AML-193 (cell line): ENCODE measurements at regions not wholly inside any gene's neighbourhood (a gene's known extent, or its start where the extent isn't known, plus 50 kb on each side); places are given as distances from the start of the nearest gene placed in this dataset.
"Not testable (repeated sequence)": the region's sequence is repeated elsewhere in the genome, so short reads cannot be mapped to it uniquely, and the experiment has no call there.

Experiments used
- DNase-seq, 2 experiments: peaks; one replicate each; lab custom pipeline; 2025; lab: John Stamatoyannopoulos, UW

- DNase-seq = not testable (repeated sequence)
Observed at GRCh38 chr13:55053891-55054550, 2025.4 kb downstream of the OLFM4 start.

DNA sequence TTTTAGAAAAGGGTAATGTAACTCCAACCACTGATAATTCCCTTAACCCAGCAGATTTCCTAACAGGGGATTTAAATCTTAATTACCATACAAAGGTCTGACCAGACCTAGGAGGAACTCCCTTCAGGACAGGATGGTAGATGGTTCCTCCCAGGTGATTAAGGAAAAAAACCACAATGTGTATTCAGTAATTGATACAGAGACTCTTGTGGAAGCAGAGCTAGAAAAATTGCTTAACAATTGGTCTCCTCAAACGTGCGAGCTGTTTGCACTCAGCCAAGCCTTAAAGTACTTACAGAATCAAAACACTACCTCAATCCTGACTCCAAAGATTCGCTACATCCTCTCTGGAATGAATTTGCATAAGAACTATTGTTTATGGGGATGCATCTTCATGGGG lies 2027.1 kb downstream of the OLFM4 start:
- DNase-seq = not testable (repeated sequence)

GRCh38 chr13:55062662-55063061 lies 2034.0 kb downstream of the OLFM4 start:
- no peak for DNase-seq

- no peak for DNase-seq
Observed at GRCh38 chr13:55067946-55068345, 2039.3 kb downstream of the OLFM4 start.

DNA sequence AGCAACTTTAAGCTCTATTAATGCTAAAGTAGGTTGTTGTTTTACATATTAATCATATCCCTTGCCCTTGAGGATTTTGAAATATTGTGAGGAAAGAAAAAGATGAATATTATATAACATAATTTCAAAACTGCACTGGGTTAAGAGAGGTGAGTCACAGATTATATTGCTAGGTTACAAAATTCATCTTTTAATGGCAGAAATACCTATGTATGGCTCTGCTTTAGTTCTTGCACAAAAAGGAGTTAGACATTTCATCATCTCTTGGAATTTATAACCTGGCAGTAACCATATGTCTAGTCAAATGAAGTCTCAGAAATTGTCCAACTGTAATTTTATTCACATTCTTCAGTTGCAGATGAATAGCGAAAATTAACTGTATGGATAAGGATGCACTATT lies 2041.1 kb downstream of the OLFM4 start:
- DNase-seq = no peak

DNA sequence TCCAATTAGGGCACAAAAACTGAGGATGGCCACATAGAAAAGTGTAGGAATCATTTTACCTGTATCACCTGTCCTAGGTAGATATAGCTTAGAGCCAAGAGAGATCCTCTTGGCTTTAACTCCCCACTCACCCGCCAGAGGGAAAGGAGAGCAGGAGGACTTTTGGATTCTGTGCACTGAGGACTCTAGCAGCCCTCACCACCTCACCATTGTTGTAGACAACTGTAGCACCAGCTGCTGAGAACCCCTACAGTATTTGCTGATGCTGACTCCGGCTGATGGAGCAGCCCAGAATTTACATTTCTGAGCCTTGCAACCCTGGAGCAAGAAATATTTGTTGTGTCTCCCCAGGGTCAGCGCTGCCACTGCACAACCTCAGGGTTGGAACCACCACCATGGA lies 2044.4 kb downstream of the OLFM4 start:
- no peak for DNase-seq

DNA sequence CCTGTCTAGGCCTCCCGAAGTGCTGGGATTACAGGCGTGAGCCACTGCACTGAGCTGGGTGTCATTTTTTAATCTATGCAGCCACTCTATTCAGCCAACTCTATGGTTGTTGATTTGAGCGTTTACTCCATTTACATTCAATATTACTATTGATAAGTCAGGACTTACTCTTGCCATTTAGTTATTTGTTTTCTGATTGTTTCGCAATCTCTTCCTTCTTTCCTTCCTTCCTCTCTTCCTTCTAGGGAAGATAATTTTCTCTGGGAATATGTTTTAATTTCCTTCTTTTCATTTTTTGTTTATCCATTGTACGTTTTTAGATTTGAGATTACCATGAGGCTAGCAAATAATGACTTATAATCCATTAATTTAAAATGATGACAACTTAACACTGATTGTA lies 2056.0 kb downstream of the OLFM4 start:
- no peak for DNase-seq

DNA sequence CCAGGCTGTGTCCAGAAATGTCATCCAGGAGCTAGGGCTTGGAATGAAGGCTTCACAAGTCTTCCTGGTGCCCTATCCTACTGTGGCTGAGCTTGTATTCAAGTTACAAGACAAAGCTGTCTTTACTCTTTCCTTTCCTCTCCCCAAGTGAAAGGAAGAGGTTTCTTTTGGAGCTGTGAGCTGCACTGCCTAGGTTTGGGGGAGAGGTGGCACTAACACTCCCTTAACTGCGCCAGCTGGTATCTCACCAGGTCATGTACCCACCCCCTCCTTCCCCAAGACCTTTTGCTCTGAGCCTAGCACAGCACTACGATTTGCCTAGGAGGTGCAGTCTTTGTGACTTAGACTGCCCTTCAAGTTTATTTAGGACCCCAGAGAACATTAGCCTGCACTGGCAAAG lies 2053.6 kb upstream of the PRR20A start:
- no peak for DNase-seq

DNA sequence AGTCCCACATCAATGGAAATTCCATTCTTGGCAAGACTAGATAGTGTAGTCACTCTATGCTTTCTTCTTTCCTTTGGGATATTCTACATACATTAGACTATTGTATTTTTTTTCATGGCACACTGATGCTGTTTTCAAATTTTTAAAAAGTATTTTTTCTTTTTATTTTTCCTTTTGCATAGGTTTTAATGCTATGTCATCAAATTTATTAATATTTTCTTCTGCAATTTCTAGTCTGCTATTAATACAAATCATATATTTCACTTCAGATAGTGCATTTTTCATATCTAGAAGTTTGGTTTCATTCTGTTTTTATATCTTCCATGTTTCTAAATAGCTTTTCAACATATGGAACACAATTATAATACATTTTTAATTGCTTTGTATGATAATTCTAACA lies 2050.1 kb upstream of the PRR20A start:
- DNase-seq = no peak

GRCh38 chr13:55091172-55091571 lies 2049.5 kb upstream of the PRR20A start:
- no peak for DNase-seq

GRCh38 chr13:55106509-55106908 lies 2034.2 kb upstream of the PRR20A start:
- DNase-seq = no peak

GRCh38 chr13:55120631-55121030 lies 2020.1 kb upstream of the PRR20A start:
- DNase-seq = no peak

GRCh38 chr13:55155046-55155445 lies 1985.7 kb upstream of the PRR20A start:
- DNase-seq = no peak

DNA sequence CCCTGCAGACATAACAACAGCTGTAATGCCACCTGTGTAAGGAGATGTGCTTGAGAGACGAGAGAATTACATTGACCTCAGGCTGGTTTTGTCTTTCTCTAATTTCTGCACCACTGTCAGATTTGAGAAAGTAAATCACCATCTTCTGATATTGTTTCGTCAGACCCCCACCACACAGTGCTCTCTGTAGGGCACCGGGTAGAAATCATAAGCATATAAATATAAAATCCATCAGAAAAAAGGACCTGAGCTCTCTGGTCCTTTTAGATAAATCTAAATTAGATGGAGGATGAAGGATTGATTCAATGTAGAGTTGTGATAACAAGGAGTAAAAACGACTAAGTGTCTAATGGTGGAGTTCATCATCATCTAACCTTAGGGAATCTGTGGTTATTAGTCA lies 1981.0 kb upstream of the PRR20A start:
- no peak for DNase-seq

DNA sequence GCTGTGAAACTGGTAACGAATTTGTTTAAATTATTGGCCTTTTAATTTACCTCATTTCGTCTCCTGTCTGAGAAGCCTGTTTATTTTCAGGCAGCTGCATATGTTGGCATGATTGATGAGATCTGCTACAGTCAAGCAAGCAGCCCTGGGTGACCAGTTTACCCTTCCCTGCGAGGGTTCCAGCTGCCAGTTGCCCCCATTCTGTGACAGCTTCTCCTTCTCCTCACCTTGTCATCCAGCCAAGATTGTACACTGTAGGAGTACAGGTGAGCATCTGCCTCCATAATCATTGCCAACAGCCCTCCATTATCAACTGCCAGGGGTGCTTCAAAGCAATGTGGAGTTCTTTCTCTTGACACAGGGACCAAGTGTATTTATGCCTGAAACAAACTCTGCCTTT lies 1979.9 kb upstream of the PRR20A start:
- DNase-seq = no peak

GRCh38 chr13:55178582-55178981 lies 1962.1 kb upstream of the PRR20A start:
- not testable (repeated sequence) for DNase-seq

DNA sequence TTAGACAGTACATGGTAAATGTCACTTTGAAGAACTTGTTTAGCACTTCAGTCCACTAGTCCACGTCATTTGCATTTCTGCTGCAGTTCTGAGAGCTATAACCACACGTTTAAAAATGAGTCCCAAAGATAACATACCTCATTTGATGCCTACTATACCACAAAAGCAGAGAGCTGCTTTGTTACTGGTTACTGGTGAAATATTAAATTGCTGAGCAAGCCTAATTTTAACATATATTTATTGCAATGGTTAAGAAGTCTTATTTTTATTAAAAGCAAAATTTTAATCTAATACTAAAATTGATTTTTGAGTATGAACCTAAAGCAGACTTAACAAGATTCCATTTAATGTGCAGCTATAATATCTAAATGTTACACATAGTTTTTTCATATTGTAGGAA lies 1949.7 kb upstream of the PRR20A start:
- no peak for DNase-seq

- no peak for DNase-seq
Observed at GRCh38 chr13:55199134-55199533, 1941.6 kb upstream of the PRR20A start.

GRCh38 chr13:55214841-55215345 lies 1925.8 kb upstream of the PRR20A start:
- no peak for DNase-seq

- no peak for DNase-seq
Observed at GRCh38 chr13:55219538-55219937, 1921.2 kb upstream of the PRR20A start.

GRCh38 chr13:55229906-55230569 lies 1910.7 kb upstream of the PRR20A start:
- DNase-seq = no peak

DNA sequence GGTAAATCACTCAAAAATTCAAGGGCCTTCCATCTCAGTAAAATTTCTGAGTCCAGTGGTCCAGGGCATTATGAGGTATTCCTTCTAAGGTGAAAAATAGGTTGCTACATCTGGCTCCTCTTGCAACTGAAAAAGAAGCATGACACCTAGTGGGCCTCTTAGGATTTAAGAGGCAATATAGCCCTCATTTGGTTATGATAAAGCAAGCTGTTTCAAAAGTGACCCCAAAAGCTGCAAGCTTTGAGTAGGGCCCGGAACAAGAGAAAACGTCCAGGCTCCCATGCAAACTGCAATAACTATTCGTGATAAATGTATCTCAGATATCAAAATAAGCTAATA lies 1910.2 kb upstream of the PRR20A start:
- no peak for DNase-seq

DNA sequence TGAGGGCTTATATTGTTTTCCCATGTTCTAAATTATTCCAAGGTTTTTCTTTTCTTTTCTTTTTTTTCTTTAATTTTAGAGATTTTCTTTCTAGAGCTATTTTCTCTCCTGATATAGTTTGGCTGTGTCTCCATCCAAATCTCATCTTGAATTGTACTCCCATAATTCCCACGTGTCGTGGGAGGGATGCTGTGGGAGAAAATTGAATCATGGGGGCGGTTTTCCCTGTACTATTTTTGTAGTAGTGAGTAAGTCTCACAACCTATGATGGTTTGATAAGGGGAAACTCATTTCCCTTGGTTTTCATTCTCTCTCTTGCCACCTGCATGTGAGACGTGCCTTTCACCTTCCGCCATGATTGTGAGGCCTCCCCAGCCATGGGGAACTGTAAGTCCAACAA lies 1906.4 kb upstream of the PRR20A start:
- no peak for DNase-seq
